Right atrium auricular region (tissue), 2 donors: ENCODE measurements at regions not wholly inside any gene's neighbourhood (a gene's known extent, or its start where the extent isn't known, plus 50 kb on each side); places are given as distances from the start of the nearest gene placed in this dataset.
"Not testable (repeated sequence)": the region's sequence is repeated elsewhere in the genome, so short reads cannot be mapped to it uniquely, and the experiment has no call there.

Experiments used
- DNase-seq: peaks from one replicate; pipeline ENCODE4 v3.0.0-alpha.2; 2019; ENCODE audit warnings: low spot score
- H3K27ac ChIP-seq, 2 donors: fragments of 200-600 bp; sonication (generic); 1 replicate in 1 of 2; 2 replicates in 1 of 2; pipeline ENCODE4 v1.5.1; 2016 to 2019
- H3K27me3 ChIP-seq, 2 donors: fragments of 200-600 bp; sonication (generic); one replicate each; pipeline versions ENCODE4 v1.5.1 to v1.6.0; 2017 to 2019
- H3K36me3 ChIP-seq: fragments of 200-600 bp; sonication (generic); one replicate; pipeline ENCODE4 v1.5.1; 2016
- H3K4me1 ChIP-seq, 2 donors: fragments of 200-600 bp; sonication (generic); one replicate each; pipeline versions ENCODE4 v1.5.1 to v1.6.0; 2017 to 2019
- H3K4me3 ChIP-seq, 2 donors: fragments of 200-600 bp; sonication (generic); 1 replicate in 1 of 2; 2 replicates in 1 of 2; pipeline ENCODE4 v1.5.1; 2017 to 2019; ENCODE audit warnings: mild to moderate bottlenecking in 1 of 2, moderate library complexity in 1 of 2
- H3K9me3 ChIP-seq, 2 donors: fragments of 200-600 bp; sonication (generic); one replicate each; pipeline ENCODE4 v1.5.1; 2019
- CTCF ChIP-seq, 2 donors: fragments of 200-600 bp; sonication (generic); IDR thresholded peaks; one replicate each; pipeline ENCODE4 v1.5.1; 2019; ENCODE audit warnings: antibody characterized with exemption in 2 of 2

GRCh38 chr3:18087988-18088387, 337.2 kb downstream of the SATB1 start:
- H3K27me3 ChIP-seq = no peaks in the 10 kb centered on the region
- no peak overlapping the region for H3K27ac ChIP-seq
- DNase-seq = no peak
- H3K9me3 ChIP-seq = no peaks in the 10 kb centered on the region
- no peak overlapping the region for H3K4me3 ChIP-seq
- H3K36me3 ChIP-seq = no peaks in the 10 kb centered on the region
- no peak for TF ChIP-seq CTCF (IDR thresholded peaks at IDR 0.05)
- no peaks in the 10 kb centered on the region for H3K4me1 ChIP-seq

GRCh38 chr3:18086760-18087159, 338.4 kb downstream of the SATB1 start:
- no peak for DNase-seq
- no peaks in the 10 kb centered on the region for H3K27me3 ChIP-seq
- H3K36me3 ChIP-seq = no peaks in the 10 kb centered on the region
- H3K4me1 ChIP-seq = no peaks in the 10 kb centered on the region
- H3K4me3 ChIP-seq = no peak overlapping the region
- no peak for TF ChIP-seq CTCF (IDR thresholded peaks at IDR 0.05)
- H3K9me3 ChIP-seq = no peaks in the 10 kb centered on the region
- H3K27ac ChIP-seq = no peak overlapping the region

- H3K27ac ChIP-seq = no peak overlapping the region
- H3K36me3 ChIP-seq = no peaks in the 10 kb centered on the region
- TF ChIP-seq CTCF (IDR thresholded peaks at IDR 0.05) = no peak
Measured at GRCh38 chr3:18086078-18086477, 339.1 kb downstream of the SATB1 start.

GRCh38 chr3:18085429-18085828, 339.7 kb downstream of the SATB1 start:
- Histone ChIP-seq H3K4me3 (no peak overlapping the region), H3K36me3 (no peaks in the 10 kb centered on the region), H3K4me1 (no peaks in the 10 kb centered on the region), H3K27me3 (no peaks in the 10 kb centered on the region), H3K27ac (no peak overlapping the region), H3K9me3 (no peaks in the 10 kb centered on the region)
- no peak for DNase-seq
- TF ChIP-seq CTCF (IDR thresholded peaks at IDR 0.05) = no peak

More at GRCh38 chr3:18086078-18086477, 339.1 kb downstream of the SATB1 start:
- Histone ChIP-seq H3K4me3 (no peak overlapping the region), H3K4me1 (no peaks in the 10 kb centered on the region), H3K9me3 (no peaks in the 10 kb centered on the region), H3K27me3 (no peaks in the 10 kb centered on the region)
- DNase-seq = no peak

GRCh38 chr3:18083273-18083590, 340.8 kb upstream of the TBC1D5 start:
- not testable (repeated sequence) for DNase-seq, H3K4me1 ChIP-seq, H3K27me3 ChIP-seq, H3K36me3 ChIP-seq, H3K9me3 ChIP-seq, H3K27ac ChIP-seq, H3K4me3 ChIP-seq

GRCh38 chr3:18082551-18083272, 340.3 kb upstream of the TBC1D5 start:
- H3K36me3 ChIP-seq = no peaks in the 10 kb centered on the region
- H3K4me3 ChIP-seq = no peak overlapping the region
- H3K27me3 ChIP-seq = no peaks in the 10 kb centered on the region
- H3K4me1 ChIP-seq = no peaks in the 10 kb centered on the region
- H3K27ac ChIP-seq = no peak overlapping the region
- H3K9me3 ChIP-seq = no peaks in the 10 kb centered on the region
- TF ChIP-seq CTCF (IDR thresholded peaks at IDR 0.05) = no peak
- DNase-seq = no peak
